Small intestine (tissue), 7 donors: ENCODE measurements at regions not wholly inside any gene's neighbourhood (a gene's known extent, or its start where the extent isn't known, plus 50 kb on each side); places are given as distances from the start of the nearest gene placed in this dataset.

ENCODE experiments used
- DNase-seq, 2 donors: peaks; one replicate each; pipeline versions ENCODE4 v3.0.0 to v3.0.0-alpha.2; 2013
- FAIRE-seq: peaks from 2 replicates; lab custom pipeline; 2012; peaks lifted over from hg19 to GRCh38; lab: Jason Lieb, UNC
- H3K27ac ChIP-seq, 3 donors: one replicate each; pipeline ENCODE4 v1.5.1; 2013; ENCODE audit warnings: low read length in 2 of 3, mild to moderate bottlenecking in 2 of 3, control low read depth in 1 of 3, inconsistent platforms in 1 of 3, low read depth in 1 of 3, moderate library complexity in 1 of 3
- H3K27me3 ChIP-seq, 3 donors: one replicate each; pipeline ENCODE4 v1.6.1; 2013; ENCODE audit warnings: low read length in 3 of 3, inconsistent platforms in 1 of 3; ENCODE audit not compliant: control insufficient read depth in 3 of 3, insufficient read depth in 3 of 3
- H3K36me3 ChIP-seq, 3 donors: one replicate each; pipeline ENCODE4 v1.6.1; 2013; ENCODE audit warnings: low read length in 3 of 3, inconsistent platforms in 1 of 3, low read depth in 1 of 3, mild to moderate bottlenecking in 1 of 3, moderate library complexity in 1 of 3; ENCODE audit not compliant: control insufficient read depth in 3 of 3, insufficient read depth in 2 of 3
- H3K4me1 ChIP-seq, 3 donors: one replicate each; pipeline ENCODE4 v1.6.1; 2013; ENCODE audit warnings: low read length in 2 of 3, inconsistent platforms in 1 of 3, low read depth in 1 of 3, mild to moderate bottlenecking in 1 of 3, moderate library complexity in 1 of 3; ENCODE audit not compliant: control insufficient read depth in 3 of 3, insufficient read depth in 2 of 3
- H3K4me3 ChIP-seq, 3 donors: one replicate each; pipeline ENCODE4 v1.5.1; 2013; ENCODE audit warnings: low read length in 3 of 3, control low read depth in 1 of 3, inconsistent platforms in 1 of 3, low read depth in 1 of 3, mild to moderate bottlenecking in 1 of 3, moderate library complexity in 1 of 3
- H3K9me3 ChIP-seq, 2 donors: one replicate each; pipeline ENCODE4 v1.6.1; 2013; ENCODE audit warnings: low read depth in 1 of 2, low read length in 1 of 2; ENCODE audit not compliant: control insufficient read depth in 2 of 2, insufficient read depth in 1 of 2
- WGBS, 3 donors: extraction: QIAGEN DNeasy Blood & Tissue Kit; methylation state at CpG; one replicate each; pipeline ENCODE4 v1.1.7; 2013; 5-methylcytosine and 5-hydroxymethylcytosine counted together
- donor health status: healthy with polysubstance abuse.
- donor health status: control.
- donor health status: control.
- donor health status: Bipolar disorder and iron deficiency.
- donor health status: healthy.

- no peak for DNase-seq
- Histone ChIP-seq H3K4me3 (no peak overlapping the region), H3K9me3 (peaks cover 0 to 5% of the 10 kb centered on the region in 2 donors), H3K4me1 (no peaks in the 10 kb centered on the region), H3K27me3 (no peaks in the 10 kb centered on the region), H3K36me3 (no peaks in the 10 kb centered on the region), H3K27ac (no peak overlapping the region)
- 51 to 54% (median 52%) methylated on average over 4 of the region's 4 CpGs for WGBS, 3 donors
- no peak for FAIRE-seq
These were observed 388.5 kb downstream of the AACS start for GRCh38 chr12:125453751-125454150.

DNA sequence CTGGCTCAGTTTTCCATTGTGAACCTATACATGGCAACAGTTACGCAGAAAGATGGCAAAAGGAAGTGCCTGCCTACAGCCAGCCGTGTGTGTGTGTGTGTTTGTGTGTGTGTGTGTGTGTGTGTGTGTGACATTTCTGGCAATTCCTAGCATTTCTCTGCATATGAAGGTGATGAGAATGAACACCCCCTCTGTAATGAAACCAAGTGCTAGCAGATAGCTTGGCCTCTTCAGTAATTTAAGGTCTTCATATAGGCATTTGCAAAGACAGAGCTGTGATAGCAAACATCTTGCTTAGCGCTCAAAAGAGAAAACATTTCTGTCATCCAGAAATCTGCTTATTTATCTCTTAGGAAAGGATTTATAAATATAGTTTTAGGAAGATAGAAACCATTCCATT lies 389.1 kb downstream of the AACS start:
- H3K4me1 ChIP-seq: no peaks in the 10 kb centered on the region
- H3K9me3 ChIP-seq: peaks cover 0 to 5% of the 10 kb centered on the region in 2 donors
- H3K4me3 ChIP-seq: no peak overlapping the region
- no peak for FAIRE-seq
- H3K27ac ChIP-seq: no peak overlapping the region
- no peak for DNase-seq
- WGBS, 3 donors: 51 to 73% (median 68%) methylated on average over 3 of the region's 3 CpGs
- no peaks in the 10 kb centered on the region for H3K27me3 ChIP-seq
- H3K36me3 ChIP-seq: no peaks in the 10 kb centered on the region

DNA sequence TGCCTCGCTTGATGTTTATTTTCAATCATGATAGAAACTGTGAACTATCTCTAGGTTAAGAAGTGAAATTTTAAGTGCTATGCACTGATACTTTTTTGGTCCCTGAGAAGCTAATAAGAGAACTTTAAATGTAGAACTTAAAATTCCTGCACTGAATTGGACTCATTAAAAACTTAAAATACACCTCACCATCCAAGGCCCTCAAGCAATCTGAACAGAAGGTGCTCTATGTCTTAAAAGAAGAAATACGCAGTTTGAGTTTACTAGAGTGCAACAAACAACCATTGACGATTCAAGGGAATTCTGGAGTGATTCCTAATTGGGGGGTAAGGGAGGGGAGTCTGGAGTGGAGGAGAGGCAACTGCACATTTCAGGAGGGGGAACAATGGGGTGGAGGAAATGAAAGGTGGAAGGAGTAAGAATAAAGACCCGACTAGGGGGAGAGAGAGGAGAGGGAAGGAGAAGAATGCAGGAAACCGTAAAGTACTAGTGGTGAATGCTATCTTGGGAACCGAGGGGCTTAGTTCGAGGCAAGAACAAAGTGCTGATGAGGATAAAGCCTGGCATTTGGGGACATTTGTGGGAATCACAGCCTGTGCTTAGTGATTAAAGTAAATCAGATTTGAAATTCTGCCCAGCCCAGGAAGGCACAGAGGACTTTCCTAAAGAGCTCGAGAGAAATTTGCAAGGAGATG lies 389.7 kb downstream of the AACS start:
- peaks cover 0 to 5% of the 10 kb centered on the region in 2 donors for H3K9me3 ChIP-seq
- DNase-seq: no peak
- 46 to 63% (median 50%) methylated on average over 8 of the region's 8 CpGs for WGBS, 3 donors
- H3K36me3 ChIP-seq: no peaks in the 10 kb centered on the region
- H3K27me3 ChIP-seq: no peaks in the 10 kb centered on the region
- no peak overlapping the region for H3K4me3 ChIP-seq
- FAIRE-seq: no peak
- no peak overlapping the region for H3K27ac ChIP-seq
- H3K4me1 ChIP-seq: no peaks in the 10 kb centered on the region

DNA sequence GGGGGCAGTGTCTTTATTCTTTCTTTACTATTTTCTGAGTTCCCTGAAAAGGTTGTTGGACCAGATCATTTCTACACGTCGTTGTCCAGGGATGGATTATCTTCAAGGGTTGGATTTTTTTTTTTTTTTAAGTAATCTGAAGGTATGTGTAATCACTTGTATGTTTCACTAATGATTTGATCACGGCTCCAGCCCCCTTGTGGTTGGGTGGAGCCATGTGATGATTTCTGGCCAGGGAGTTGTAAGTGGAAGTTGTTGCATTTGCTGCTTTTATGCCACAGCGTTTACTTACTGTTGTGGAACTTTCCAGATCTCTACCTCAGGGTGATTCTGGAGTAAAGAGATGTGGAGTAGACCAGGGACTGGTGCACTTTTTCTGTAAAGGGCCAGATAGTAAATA lies 390.3 kb downstream of the AACS start:
- H3K9me3 ChIP-seq: peaks cover 0 to 5% of the 10 kb centered on the region in 2 donors
- no peaks in the 10 kb centered on the region for H3K36me3 ChIP-seq
- H3K27ac ChIP-seq: no peak overlapping the region
- no peak overlapping the region for H3K4me3 ChIP-seq
- no peaks in the 10 kb centered on the region for H3K4me1 ChIP-seq
- 43 to 56% (median 55%) methylated on average over 4 of the region's 4 CpGs for WGBS, 3 donors
- DNase-seq (no peak), FAIRE-seq (no peak)
- H3K27me3 ChIP-seq: no peaks in the 10 kb centered on the region

- H3K4me1 ChIP-seq: no peaks in the 10 kb centered on the region
- DNase-seq: no peak
- H3K36me3 ChIP-seq: no peaks in the 10 kb centered on the region
- no peaks in the 10 kb centered on the region for H3K9me3 ChIP-seq
- no peak overlapping the region for H3K27ac ChIP-seq
- no peak for FAIRE-seq
- 70 to 74% (median 73%) methylated on average over 11 of the region's 11 CpGs for WGBS, 3 donors
- no peak overlapping the region for H3K4me3 ChIP-seq
- H3K27me3 ChIP-seq: no peaks in the 10 kb centered on the region
These were observed 393.5 kb downstream of the AACS start for GRCh38 chr12:125458552-125459268.

DNA sequence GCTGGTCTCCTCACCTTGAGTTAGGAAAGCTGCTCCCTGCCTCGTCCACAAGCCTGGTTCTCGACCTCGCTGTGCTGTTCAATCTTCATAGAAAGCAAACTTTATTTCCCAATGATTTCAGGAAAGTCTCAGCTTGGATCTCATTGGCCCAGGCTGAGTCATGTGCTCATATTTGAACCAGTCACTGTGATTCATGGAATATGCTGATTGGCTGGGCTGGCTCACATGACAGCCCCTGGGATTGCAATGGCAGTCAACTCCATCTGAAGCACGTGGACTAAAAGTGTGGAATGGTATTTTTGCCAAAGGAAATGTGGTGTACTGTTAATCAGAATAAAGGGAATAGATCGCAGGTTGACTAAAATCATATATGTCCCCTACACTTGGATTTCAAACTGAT lies 396.6 kb downstream of the AACS start:
- no peak overlapping the region for H3K4me3 ChIP-seq
- no peaks in the 10 kb centered on the region for H3K27me3 ChIP-seq
- H3K36me3 ChIP-seq: no peaks in the 10 kb centered on the region
- no peaks in the 10 kb centered on the region for H3K9me3 ChIP-seq
- no peak for FAIRE-seq
- 70 to 79% (median 72%) methylated on average over 5 of the region's 5 CpGs for WGBS, 3 donors
- no peaks in the 10 kb centered on the region for H3K4me1 ChIP-seq
- DNase-seq: no peak
- H3K27ac ChIP-seq: no peak overlapping the region

- H3K4me3 ChIP-seq: no peak overlapping the region
- 59 to 74% (median 66%) methylated on average over 2 of the region's 2 CpGs for WGBS, 3 donors
- H3K9me3 ChIP-seq: no peaks in the 10 kb centered on the region
- FAIRE-seq (no peak), DNase-seq (no peak)
- no peaks in the 10 kb centered on the region for H3K27me3 ChIP-seq
- H3K27ac ChIP-seq: no peak overlapping the region
- no peaks in the 10 kb centered on the region for H3K36me3 ChIP-seq
- no peaks in the 10 kb centered on the region for H3K4me1 ChIP-seq
These were observed 398.2 kb downstream of the AACS start for GRCh38 chr12:125463386-125463785.

DNA sequence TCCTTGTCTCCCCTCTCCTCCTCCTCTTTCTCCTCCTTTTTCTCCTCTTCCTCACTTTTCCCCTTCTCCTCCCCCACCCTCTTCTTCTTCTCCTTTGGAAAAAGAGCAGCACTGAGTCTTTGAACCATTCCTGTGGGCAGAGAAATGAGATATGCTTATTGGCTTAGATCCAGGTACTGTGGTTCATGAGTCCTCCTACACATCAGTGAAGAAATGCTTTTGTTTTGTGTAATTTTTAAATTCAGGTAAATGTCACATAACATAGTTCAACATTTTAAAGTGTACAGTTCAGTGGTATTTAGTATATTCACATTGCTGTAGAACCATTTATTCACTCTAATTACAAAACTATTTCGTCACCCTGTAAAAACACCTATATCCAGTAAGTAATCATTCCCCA lies 402.1 kb downstream of the AACS start:
- DNase-seq (no peak), FAIRE-seq (no peak)
- Histone ChIP-seq H3K9me3 (no peaks in the 10 kb centered on the region), H3K27me3 (no peaks in the 10 kb centered on the region), H3K4me1 (peaks cover 0 to 4% (median 0%) of the 10 kb centered on the region in 3 donors), H3K27ac (no peak overlapping the region), H3K4me3 (no peak overlapping the region), H3K36me3 (no peaks in the 10 kb centered on the region)
- 72 to 87% (median 83%) methylated on average over 1 of the region's 1 CpG for WGBS, 3 donors
